Esophagus squamous epithelium (tissue), 4 donors: ENCODE measurements at regions not wholly inside any gene's neighbourhood (a gene's known extent, or its start where the extent isn't known, plus 50 kb on each side); places are given as distances from the start of the nearest gene placed in this dataset.

Experiments used
- CTCF ChIP-seq, 6 experiments: fragments of 450-650 bp in 4 of 6; fragments of 200-600 bp in 2 of 6; sonication (generic) in 2 of 6; IDR thresholded peaks; one replicate each; pipeline ENCODE4 v1.5.1; 2016 to 2019; ENCODE audit warnings: antibody characterized with exemption in 6 of 6, mild to moderate bottlenecking in 4 of 6, moderate library complexity in 4 of 6
- POLR2A ChIP-seq, 4 donors: fragments of 450-650 bp; IDR thresholded peaks; one replicate each; pipeline ENCODE4 v1.6.1; 2017; ENCODE audit warnings: antibody characterized with exemption in 4 of 4, mild to moderate bottlenecking in 4 of 4, moderate library complexity in 3 of 4

GRCh38 chr20:63135411-63135810 is 80.5 kb downstream of the YTHDF1 start:
- TF ChIP-seq POLR2A (IDR thresholded peaks at IDR 0.05), result no peak
- TF ChIP-seq CTCF (IDR thresholded peaks at IDR 0.05), result no peak
